HG03565 (cell line): ENCODE measurements at regions not wholly inside any gene's neighbourhood (a gene's known extent, or its start where the extent isn't known, plus 50 kb on each side); places are given as distances from the start of the nearest gene placed in this dataset.

Experiments used
- ATAC-seq: cut with Tn5 transposase; IDR thresholded peaks from one replicate; pipeline ENCODE4 v1.9.1; 2021; ENCODE audit warnings: mild to moderate bottlenecking, moderate library complexity; ENCODE audit not compliant: unreplicated experiment

DNA sequence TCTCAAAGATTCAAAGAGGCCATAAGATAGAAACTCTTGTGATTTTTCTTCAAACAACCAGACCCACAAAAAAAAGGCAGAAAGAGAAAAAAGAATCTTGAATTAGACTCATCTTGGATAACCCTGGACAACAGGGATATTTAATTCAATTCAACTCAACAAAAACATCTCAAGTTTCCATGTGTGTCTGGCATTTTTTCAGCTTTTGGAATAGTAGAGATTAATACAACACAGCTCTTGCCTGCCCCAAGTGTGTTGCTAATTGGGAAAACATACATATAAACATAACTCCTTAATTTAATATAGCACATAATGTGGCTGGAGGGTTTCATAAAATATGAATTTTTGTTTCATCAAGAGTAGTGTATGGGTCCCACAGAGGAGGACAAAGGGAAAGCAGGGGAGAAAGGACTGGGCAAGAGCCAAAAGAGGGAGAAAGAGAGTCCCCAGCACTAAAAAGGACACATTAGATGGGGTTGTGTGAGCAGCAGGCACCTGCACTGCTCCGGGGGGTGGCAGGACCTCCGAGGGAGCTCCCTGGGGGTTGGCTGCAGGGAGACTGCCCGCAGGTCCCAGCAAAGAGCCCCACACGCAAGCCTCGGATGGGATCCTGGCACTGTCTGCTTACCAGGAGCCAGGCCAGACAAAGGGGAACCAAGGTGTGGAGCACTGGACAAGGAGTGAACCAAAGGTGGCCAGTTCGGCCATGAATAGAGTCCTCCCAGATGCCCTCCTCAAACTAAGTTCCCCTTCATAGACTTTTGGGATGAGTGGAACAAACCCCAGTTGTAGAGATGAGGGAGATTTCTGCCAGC lies 65.6 kb upstream of the TMEM72 start:
- no peak for ATAC-seq

DNA sequence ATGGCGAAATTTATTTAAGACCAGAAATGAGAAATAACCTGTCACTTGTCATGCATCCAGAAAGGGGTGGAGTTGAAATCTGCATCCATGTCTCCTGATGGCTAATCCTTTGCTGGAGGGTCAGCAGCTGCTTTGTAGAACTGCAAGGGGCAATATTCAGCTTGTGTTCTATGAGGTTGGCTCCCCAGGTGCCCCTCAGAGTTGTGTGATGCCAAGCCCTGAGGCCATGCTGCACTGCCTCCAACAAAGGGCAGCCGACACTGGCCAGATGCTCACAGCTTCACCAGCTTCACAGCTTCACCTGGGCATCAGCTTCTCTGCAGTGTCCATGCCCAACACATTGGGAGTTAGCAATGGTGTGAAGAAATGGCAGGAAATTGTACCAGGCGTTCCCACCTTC lies 64.0 kb upstream of the TMEM72 start:
- no peak for ATAC-seq

DNA sequence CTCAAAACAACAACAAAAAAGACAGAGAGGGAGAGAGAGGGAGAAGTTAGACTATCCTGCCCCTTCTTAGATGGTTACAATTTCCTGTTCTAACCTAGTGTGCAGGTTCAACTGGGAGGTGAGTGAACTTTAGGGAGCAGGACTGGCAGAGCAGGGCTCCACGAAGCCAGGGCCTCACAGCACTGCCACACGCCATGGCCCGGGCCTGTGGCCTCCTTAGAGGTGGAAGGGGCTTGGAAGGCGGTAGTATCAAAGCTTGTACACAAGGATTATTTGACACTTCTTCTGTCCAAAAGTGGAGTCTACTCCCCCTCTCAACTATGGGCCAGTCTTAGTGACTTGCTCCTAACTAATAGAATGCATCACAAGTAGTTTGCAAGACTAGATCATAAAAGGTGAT lies 62.9 kb upstream of the TMEM72 start:
- ATAC-seq: no peak

DNA sequence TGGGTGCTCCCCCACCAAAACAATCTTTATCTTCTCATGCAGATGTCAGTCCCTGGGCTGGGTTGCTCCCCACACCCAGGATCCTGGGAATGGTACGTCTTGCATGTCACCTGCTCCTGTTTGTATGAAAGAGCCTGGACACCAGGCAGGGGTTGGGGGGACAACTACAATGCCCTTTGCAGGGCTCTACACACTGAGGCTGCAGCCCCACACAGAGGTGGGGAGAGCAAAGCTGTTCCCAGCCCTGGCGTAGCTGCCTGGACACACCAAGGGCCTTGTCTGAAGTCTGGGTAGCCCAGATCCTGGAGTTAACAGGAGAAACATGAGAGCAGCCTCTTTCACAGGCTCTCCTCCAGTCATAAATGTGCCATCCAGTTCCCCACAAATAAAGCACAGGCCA lies 61.2 kb upstream of the TMEM72 start:
- ATAC-seq: no peak

DNA sequence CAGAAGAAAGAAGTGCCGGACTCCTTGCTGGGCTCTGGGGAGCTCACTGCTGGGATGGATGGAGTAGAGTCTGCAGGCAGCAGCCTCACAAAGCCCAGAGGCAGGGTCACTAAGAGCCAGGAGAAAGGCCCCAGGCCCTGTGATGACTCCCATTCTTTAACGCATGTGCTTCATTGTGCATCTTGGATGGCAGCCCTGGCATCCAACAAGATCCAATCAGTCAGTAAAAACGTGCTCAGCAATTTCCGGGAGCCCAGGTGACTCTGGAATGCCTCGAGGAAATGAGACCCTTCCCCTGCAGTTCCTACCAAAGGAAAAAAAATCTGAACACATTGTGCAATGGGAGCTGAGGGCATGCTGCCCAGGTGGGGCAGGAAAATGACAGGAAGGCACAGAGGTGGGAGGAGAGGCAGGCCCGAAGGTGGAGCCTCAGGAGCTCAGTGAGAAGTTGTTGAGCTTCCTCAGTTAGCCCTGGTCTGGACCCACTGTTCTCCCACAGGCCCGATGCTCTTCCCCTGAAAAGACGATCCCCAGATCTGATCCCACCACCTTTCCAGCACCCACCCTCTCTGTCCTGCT lies 60.7 kb upstream of the TMEM72 start:
- ATAC-seq: no peak

DNA sequence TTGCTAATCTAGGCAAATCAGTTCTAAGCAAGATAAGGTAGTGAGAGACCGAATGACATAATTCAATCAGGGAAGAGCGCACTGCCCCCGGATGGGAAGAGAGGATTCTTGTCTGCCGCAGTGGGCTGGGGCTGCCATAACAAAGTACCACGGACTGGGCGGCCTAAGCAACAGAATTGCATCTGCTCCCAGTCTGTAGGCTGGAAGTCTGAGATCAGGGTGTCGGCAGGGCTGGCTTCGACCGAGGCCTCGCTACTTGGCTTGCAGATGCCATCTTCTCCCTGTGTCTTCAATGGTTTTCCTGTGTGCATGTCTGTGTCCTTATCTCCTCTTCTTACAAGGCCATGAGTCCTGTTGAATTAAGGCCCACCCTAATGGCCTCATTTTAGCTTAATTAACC lies 59.7 kb upstream of the TMEM72 start:
- no peak for ATAC-seq

DNA sequence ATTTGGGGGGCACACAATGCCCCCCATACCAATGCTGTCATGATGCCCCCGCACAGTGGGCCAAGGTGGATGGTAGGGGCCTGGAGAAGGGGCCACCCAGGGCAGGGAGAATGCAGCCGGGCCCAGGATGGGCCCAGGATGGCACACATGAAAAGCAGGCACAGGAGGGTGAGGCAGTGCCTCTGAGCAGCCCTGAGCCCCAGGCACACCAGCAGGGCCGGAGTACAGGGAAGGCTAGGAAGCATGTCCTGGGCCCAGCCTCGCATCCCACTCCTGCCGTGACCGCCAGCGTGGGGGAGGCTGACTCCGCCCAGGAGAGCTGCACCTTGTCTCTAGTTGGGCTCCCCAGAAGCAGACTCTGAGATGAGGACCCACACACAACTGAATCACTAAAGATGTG lies 59.3 kb upstream of the TMEM72 start:
- ATAC-seq: no peak

DNA sequence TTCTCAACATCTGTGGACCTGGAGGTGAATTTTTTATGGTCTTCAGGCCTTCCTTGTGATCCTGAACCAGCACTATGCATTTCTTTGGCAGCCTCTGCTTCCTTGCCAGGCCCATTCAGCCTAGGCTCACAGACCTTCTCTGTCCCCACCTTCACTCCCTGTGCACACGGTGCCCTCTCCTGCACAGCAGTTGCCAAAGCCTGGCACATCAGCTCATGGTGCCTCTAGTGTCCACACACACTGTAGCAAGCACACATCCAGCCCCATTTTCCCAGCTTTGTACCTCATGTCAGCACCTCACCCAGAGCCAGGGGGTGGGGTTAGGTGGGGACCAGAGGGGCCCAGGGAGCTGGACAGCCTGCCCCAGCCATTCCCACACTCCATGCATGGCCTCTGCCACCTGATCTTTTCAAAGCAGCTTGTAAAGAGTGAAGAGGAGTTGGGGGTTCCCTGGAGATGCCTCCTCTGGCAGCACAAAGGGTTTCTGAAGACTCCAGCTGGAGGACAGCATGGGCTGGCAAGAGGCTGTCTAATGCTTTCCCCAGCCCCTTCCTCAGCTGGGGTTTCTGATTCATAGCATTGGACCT lies 57.9 kb upstream of the TMEM72 start:
- no peak for ATAC-seq

DNA sequence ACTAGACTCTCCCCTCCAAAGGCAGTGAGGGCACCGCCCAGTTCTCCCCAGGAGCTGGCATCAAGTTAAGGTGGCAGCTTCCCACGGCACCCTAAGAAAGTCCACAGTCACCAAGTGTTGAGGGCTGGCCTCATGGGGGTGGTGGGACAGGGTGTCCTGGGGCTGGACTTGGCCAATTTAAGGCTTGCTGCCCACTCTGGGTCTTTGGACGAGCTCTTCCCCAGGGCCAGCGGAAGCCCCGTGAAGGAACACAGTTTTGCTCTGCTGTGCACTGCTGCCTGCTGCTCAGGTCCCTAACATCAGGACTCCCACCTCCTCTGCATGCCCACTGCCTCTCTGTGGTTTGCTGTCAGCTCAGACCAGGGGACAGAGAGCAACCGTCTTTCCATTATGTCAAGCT lies 57.3 kb upstream of the TMEM72 start:
- no peak for ATAC-seq

DNA sequence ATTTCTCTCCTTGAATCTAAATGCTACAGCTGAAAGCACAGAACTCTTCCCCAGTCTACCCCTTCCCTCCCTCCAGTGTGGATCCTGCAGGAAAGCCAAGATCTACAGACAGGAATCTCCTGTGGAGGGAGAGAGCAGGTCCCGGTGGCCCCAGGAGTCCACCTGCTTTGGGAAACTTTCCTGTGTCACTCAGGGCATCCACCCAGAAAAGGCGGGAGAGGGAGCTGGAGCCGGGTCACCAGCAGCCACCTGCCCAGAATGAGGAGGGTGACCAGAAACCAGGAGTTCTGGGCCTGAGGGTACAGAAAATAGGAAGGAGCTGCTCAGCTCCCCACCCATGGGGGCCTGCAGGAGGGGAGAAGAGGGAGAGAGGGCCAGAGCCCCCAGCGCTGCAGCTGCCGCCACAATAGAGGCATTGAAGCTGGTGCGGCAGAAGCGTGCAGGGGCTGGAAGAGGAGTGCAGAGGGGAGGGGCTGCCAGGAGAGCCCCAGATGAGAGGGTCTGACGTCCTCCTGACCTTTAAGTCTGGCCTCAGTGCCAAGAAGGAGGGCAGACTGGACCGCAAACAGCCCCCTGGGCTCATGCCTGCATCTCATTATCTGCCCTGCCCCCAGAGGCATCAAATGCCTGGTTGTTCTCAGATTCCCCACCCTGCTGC lies 56.3 kb upstream of the TMEM72 start:
- ATAC-seq: no peak

DNA sequence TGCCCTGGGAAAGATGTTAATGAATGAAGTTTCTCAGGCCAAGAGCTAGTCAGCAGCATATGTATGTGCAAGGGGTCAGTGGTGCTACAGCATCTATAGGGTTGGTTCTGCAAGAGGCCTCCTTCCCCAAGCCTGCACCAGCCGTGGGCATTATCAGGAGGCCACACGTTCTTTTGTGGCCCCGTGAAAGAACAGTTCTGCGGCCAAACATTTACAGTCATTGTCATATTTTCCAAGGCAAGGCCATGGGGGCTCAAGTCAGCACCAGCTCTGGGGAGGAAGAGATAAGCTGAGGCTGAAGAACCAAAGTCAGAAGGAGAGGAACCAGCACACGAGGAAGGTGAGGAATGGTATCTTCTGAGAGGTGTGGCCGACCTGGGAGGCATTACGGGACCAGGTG lies 54.4 kb upstream of the TMEM72 start:
- ATAC-seq: no peak

DNA sequence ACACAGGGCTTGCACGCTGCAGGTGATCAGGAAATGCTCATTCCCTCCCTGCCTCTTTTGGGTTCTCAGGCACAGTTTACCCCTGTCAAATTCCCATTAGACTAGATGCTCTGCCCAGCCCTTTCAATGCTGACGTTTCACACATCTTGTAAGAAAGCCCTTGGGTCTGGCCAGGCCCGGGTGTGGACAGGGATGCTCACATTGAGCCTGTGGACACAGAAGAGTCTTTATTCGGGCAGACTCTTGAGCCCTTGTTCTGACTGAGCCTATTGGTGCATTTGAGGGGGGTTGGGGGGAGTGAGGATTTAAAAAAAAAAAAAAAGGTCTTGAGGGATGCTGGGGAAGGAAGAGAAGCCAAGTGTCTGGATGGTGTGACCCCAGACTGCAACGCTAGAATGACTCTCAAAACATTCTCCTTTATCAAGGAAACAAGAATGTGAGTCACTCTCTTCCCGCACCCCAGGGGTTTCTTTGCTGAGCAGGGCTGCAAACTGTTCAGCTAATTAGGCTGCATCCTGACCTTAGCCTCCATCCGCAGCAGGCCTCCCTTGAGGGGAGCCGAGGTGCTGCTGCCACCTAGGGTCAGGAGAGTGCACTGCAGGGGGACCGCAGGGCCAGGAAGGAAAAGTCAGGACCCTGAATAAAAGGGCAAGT lies 53.6 kb upstream of the TMEM72 start:
- ATAC-seq: peak; percentile 61

DNA sequence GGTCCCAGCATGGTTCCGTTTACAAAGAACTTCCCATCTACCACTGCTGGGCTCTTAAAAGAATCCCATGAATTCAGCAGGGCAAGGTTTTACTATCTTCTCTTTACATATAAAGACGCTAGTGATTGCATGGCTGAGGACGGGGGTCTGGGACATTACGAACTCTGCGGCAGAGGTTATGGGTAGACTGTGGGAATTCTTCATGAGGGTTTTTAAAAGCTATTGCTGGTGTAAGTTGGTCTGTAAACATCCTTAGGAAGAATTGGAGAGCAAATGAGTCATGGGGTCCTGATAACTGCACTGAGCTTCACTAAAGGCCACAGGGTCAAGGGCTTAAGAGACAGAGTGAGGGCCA lies 53.1 kb upstream of the TMEM72 start:
- no peak for ATAC-seq

DNA sequence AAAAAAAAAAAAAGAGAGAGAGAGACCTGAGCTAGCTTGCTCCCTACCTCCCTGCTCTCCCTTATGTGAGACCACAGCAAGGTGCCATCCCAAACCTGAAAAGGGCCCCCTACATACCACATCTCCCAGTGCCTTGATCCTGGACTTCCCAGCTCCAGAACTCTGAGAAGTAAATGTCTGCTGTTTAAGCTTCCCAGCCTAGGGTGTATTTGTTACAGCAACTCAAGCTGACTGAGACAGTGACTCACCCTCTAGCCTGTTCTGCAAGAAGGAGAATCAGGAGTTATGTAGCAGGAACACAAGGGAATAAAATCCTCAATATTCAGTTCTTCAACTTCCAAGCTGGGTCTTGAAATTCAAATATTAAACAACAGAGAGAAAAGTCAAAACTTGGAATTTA lies 52.1 kb upstream of the TMEM72 start:
- ATAC-seq: no peak

DNA sequence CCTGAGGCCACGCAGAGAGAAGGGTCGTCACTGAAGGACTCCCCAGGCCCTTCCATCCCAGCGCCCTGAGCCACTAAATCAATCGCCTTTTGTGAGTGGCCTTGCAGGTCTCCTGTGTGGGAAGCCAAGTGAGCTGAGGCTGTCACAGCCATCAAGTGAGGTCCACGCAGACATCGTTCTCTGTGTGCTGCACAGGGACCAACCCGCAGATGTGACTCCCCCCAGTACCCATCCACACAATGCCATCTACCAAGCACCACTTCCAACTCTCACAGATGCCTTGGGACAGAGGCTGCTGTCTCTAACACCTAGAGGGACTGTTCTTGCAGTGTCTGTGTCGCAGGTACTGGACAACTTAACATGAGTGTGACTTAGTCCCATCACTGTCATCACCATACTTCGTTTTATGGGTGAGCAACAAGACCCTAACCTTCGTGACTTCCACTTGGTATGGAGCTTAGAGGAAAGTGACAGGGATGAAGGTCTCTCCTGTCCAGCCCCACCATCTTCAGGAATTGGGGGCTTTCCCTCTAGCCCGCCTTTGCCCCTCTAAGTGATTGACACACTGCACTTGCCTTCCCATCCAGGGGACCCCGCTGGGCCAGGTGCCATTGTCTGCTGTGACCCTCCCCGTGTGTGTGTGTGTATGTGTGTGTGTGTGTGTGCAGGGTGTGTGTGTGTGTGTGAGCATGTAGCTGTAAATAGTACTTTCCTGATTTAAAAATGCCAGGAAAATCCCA lies 51.4 kb upstream of the TMEM72 start:
- ATAC-seq: no peak

DNA sequence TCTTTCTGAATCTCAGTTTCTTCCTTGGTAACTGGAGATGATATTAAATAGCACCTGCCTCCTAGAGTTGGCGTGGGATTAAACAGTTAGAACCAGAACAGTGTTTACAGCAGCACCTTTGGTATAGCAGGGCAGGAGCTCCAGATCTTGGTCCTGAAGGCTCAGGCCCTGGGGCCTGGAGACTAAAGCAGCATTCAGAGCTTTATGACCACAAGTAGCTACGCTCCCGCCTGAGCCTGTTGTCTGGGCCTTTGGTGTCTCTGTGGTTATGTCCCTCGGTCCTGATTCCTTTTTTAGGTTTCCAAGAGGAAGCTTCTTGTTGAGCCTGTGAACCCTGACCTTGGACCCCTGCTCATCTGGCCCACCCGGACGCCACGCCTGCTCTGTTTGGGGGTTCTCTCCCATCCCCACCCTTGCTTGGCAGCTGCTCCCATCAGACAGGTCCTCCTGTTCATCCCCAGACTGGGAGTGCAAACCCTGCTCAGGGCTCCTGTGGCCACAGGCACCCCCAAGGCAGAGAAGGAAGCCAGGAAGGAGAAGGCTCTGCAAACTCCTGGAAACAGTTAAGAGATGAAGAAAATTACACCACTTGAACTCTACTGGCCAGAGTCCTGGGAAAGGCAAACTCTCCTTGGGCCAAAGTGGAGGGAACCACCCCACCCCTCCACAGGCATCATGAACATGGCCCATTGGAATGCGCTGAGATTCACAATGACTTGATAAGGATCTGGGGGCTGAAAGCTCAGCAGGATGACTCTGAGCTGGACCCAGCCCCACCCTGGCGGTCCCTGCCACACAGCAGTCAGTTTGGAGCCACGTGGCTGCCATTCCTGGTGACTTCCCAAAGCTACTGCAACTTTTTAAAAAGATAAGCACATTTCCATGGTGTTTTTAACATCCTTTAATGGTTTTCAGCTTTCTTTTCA lies 50.1 kb upstream of the TMEM72 start:
- no peak for ATAC-seq
